ENCODE measurements at regions not wholly inside any gene's neighbourhood (a gene's known extent, or its start where the extent isn't known, plus 50 kb on each side); places are given as distances from the start of the nearest gene placed in this dataset.
"Not testable (repeated sequence)": the region's sequence is repeated elsewhere in the genome, so short reads cannot be mapped to it uniquely, and the experiment has no call there.

DNA sequence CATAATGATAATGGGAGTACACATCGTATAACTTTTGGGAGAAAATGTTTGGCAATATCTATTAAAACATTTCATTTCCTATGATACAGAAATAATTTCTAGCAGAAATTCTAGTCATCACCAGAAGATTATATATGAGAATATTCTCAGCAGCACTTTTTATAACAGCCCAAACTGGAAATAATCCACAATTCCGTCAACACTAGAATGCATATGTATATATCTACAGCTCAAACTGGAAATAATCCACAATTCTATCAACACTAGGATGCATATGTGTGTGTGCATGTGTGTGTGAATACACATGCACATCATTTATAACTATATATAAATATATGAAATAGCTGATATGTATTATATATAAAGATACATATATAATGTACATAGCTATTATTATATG is 408.0 kb upstream of the KLHL1 start:
- H3K9ac ChIP-seq (ENCODE audit: insufficient read length, low read depth): no peak overlapping the region
- H3K4me3 ChIP-seq (ENCODE audit: insufficient read length, low read depth): no peak overlapping the region
- H3K9me3 ChIP-seq (ENCODE audit: insufficient read depth, low read length): no peaks in the 10 kb centered on the region
- H3K27me3 ChIP-seq (ENCODE audit: insufficient read depth, insufficient read length): no peaks in the 10 kb centered on the region
- H3K36me3 ChIP-seq (ENCODE audit: insufficient read depth, insufficient read length, low read length): no peaks in the 10 kb centered on the region
- H3K4me1 ChIP-seq (ENCODE audit: insufficient read depth, insufficient read length): no peaks in the 10 kb centered on the region
- no peak for DNase-seq (ENCODE audit: low read depth, low spot score)
- no peak for TF ChIP-seq SUZ12 (IDR thresholded peaks at IDR 0.05; ENCODE audit: extremely low read depth, insufficient read depth, insufficient read length)
- no peak for TF ChIP-seq ZNF274 (IDR thresholded peaks at IDR 0.05; ENCODE audit: low read depth, low read length)
- no peak for TF ChIP-seq YY1 (IDR thresholded peaks at IDR 0.05; ENCODE audit: insufficient read depth, insufficient read length)

DNA sequence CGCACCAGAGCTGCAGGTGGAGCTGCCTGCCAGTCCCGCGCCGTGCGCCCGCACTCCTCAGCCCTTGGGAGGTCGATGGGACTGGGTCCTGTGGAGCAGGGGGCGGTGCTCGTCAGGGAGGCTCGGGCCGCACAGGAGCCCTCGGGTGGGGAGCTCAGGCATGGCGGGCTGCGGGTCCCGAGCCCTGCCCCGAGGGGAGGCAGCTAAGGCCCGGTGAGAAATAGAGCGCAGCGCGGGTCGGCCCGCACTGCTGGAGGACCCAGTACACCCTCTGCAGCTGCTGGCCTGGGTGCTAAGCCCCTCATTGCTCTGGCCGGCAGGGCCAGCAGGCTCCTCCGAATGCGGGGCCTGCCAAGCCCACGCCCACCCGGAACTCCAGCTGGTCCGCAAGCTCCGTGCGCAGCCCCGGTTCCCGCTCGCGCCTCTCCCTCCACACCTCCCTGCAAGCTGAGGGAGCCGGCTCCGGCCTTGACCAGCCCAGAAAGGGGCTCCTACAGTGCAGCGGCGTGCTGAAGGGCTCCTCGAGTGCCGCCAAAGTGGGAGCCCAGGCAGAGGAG is 403.7 kb upstream of the KLHL1 start:
- not testable (repeated sequence) for DNase-seq (ENCODE audit: low read depth, low spot score); H3K4me1 ChIP-seq (ENCODE audit: insufficient read depth, insufficient read length); H3K27me3 ChIP-seq (ENCODE audit: insufficient read depth, insufficient read length); H3K4me3 ChIP-seq (ENCODE audit: insufficient read length, low read depth); H3K9ac ChIP-seq (ENCODE audit: insufficient read length, low read depth); H3K36me3 ChIP-seq (ENCODE audit: insufficient read depth, insufficient read length, low read length); H3K9me3 ChIP-seq (ENCODE audit: insufficient read depth, low read length)

DNA sequence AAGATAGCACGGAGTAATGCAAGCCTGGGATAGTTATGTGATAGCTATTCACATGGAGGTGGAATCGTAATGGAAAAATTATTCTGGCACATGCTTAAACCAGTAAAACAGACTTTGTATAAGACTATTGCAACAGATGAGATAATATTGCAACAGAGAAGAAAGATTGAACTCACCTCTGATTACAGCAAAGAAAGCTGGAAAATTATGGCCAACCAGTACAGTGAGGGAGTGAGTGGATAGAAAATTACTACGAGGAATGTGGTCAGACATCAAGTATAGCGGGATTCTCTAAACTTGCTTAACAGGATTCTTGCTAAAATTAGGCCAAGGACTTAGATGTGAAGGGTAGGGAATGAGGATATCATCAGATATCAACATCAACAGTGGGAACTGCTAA is 397.6 kb upstream of the KLHL1 start:
- H3K9me3 ChIP-seq (ENCODE audit: insufficient read depth, low read length): no peaks in the 10 kb centered on the region
- no peaks in the 10 kb centered on the region for H3K27me3 ChIP-seq (ENCODE audit: insufficient read depth, insufficient read length)
- no peak overlapping the region for H3K9ac ChIP-seq (ENCODE audit: insufficient read length, low read depth)
- H3K36me3 ChIP-seq (ENCODE audit: insufficient read depth, insufficient read length, low read length): no peaks in the 10 kb centered on the region
- no peak for DNase-seq (ENCODE audit: low read depth, low spot score)
- H3K4me3 ChIP-seq (ENCODE audit: insufficient read length, low read depth): no peak overlapping the region
- no peaks in the 10 kb centered on the region for H3K4me1 ChIP-seq (ENCODE audit: insufficient read depth, insufficient read length)
- TF ChIP-seq YY1 (IDR thresholded peaks at IDR 0.05; ENCODE audit: insufficient read depth, insufficient read length) (no peak), SUZ12 (IDR thresholded peaks at IDR 0.05; ENCODE audit: extremely low read depth, insufficient read depth, insufficient read length) (no peak), ZNF274 (IDR thresholded peaks at IDR 0.05; ENCODE audit: low read depth, low read length) (no peak)

DNA sequence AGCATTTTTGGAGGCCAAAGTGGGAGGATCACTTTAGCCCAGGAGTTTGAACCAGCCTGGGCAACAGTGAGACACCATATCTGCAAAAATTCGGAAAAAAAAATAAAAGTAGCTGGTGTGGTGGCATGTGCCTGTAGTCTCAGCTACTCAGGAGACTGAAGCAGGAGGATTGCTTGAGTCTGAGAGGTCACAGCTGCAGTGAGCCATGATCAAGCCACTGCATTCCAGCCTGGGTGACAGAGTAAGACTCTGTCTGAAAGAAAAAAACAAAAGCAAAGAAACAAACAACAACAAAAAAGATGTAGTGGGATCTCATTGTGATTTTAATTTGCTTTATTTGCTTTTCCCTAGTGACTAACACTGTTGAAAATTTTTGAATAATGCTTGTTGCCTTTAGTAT is 394.7 kb upstream of the KLHL1 start:
- H3K9me3 ChIP-seq (ENCODE audit: insufficient read depth, low read length): no peaks in the 10 kb centered on the region
- DNase-seq (ENCODE audit: low read depth, low spot score): no peak
- H3K4me3 ChIP-seq (ENCODE audit: insufficient read length, low read depth): no peak overlapping the region
- H3K4me1 ChIP-seq (ENCODE audit: insufficient read depth, insufficient read length): no peaks in the 10 kb centered on the region
- H3K9ac ChIP-seq (ENCODE audit: insufficient read length, low read depth): no peak overlapping the region
- no peaks in the 10 kb centered on the region for H3K36me3 ChIP-seq (ENCODE audit: insufficient read depth, insufficient read length, low read length)
- TF ChIP-seq SUZ12 (IDR thresholded peaks at IDR 0.05; ENCODE audit: extremely low read depth, insufficient read depth, insufficient read length) (no peak), ZNF274 (IDR thresholded peaks at IDR 0.05; ENCODE audit: low read depth, low read length) (no peak)
- H3K27me3 ChIP-seq (ENCODE audit: insufficient read depth, insufficient read length): no peaks in the 10 kb centered on the region

DNA sequence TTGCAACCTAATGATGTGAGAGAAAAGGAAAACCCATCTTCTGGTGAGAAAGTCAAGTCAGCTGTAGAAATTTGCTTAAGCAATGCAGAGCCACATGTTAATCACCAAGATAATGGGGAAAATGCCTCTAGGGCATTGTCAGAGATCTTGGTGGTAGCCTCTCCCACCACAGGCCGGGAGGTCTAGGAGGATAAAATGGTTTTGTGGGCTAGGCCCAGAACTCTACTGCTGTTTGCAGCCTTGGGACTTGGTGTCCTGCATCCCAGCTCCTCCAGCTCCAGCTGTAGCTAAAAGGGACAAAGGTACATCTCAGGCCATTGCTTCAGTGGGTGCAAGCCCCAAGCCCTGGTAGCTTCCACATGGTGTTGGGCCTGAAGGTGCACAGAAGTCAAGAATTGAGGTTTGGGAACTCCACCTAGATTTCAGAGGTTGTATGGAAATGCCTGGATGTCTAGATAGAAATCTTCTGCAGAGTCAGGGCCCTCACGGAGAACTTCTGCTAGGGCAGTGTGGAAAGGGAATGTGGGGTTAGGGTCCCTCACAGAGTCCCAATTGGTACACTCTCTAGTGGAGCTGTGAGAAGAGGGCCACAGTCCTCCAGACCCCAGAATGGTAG is 382.2 kb upstream of the KLHL1 start:
- no peaks in the 10 kb centered on the region for H3K4me1 ChIP-seq (ENCODE audit: insufficient read depth, insufficient read length)
- H3K9me3 ChIP-seq (ENCODE audit: insufficient read depth, low read length): peaks cover 9% of the 10 kb centered on the region; the same call in 1 of the 2 replicates

DNA sequence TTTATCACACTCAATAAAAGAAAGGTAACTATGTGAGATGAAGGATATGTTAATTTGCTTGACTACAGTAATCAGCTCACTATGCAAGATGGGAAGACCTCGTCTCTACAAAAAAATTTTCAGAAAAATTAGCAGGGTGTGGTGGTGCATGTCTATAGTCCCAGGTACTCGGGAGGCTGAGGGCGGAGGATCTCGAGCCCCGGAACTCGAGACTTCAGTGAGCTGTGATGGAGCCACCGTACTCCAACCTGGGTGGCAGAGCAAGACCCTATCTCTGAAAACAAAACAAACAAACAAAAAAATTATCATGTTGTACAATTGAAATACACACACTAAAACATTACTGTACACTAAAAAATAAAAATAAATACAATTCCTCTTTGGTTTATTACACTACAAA is 376.7 kb upstream of the KLHL1 start:
- DNase-seq (ENCODE audit: low read depth, low spot score): no peak
- H3K36me3 ChIP-seq (ENCODE audit: insufficient read depth, insufficient read length, low read length): no peaks in the 10 kb centered on the region
- no peaks in the 10 kb centered on the region for H3K4me1 ChIP-seq (ENCODE audit: insufficient read depth, insufficient read length)
- no peaks in the 10 kb centered on the region for H3K9me3 ChIP-seq (ENCODE audit: insufficient read depth, low read length)
- no peak overlapping the region for H3K4me3 ChIP-seq (ENCODE audit: insufficient read length, low read depth)
- TF ChIP-seq ZNF274 (IDR thresholded peaks at IDR 0.05; ENCODE audit: low read depth, low read length): no peak
- H3K27me3 ChIP-seq (ENCODE audit: insufficient read depth, insufficient read length): no peaks in the 10 kb centered on the region
- H3K9ac ChIP-seq (ENCODE audit: insufficient read length, low read depth): no peak overlapping the region

More for the DNA sequence above, 382.2 kb upstream of the KLHL1 start:
- Histone ChIP-seq H3K27me3 (ENCODE audit: insufficient read depth, insufficient read length) (no peaks in the 10 kb centered on the region), H3K4me3 (ENCODE audit: insufficient read length, low read depth) (no peak overlapping the region), H3K36me3 (ENCODE audit: insufficient read depth, insufficient read length, low read length) (no peaks in the 10 kb centered on the region), H3K9ac (ENCODE audit: insufficient read length, low read depth) (no peak overlapping the region)
- DNase-seq (ENCODE audit: low read depth, low spot score): no peak
- TF ChIP-seq YY1 (IDR thresholded peaks at IDR 0.05; ENCODE audit: insufficient read depth, insufficient read length) (no peak), ZNF274 (IDR thresholded peaks at IDR 0.05; ENCODE audit: low read depth, low read length) (no peak), SUZ12 (IDR thresholded peaks at IDR 0.05; ENCODE audit: extremely low read depth, insufficient read depth, insufficient read length) (no peak)

DNA sequence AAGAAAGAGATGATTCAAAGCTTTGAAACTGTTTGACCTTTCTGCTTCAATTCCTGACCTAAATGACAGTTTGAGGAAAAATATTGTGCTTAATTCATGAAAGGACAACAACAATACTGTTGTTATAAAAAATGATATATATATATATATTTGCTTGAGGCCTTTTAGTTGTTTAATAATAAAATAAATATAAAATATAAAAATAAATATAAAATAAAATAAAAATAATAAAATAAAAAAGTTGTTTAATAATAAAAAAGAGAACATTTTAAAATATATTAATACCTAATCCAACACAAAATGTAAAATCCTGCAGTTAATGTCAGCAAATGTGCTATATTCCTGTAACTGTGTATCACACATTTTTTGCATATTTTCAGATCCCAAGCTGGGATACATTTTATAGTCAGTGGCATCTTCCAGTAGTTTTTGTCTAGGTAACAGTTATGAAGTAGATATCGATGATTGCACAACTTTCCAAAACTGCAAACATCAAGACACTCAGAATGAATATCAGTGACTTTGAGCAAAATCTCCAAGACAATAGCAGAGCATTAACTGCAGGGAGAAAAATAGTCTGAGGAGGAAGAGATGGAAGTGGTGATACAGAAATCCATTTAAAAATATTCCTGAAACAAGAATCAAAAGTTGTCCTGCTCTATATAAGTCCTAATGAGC is 375.5 kb upstream of the KLHL1 start:
- H3K4me3 ChIP-seq (ENCODE audit: insufficient read length, low read depth): no peak overlapping the region
- TF ChIP-seq ZNF274 (IDR thresholded peaks at IDR 0.05; ENCODE audit: low read depth, low read length): no peak
- no peak for TF ChIP-seq SUZ12 (IDR thresholded peaks at IDR 0.05; ENCODE audit: extremely low read depth, insufficient read depth, insufficient read length)
- TF ChIP-seq YY1 (IDR thresholded peaks at IDR 0.05; ENCODE audit: insufficient read depth, insufficient read length): no peak
- H3K36me3 ChIP-seq (ENCODE audit: insufficient read depth, insufficient read length, low read length): no peaks in the 10 kb centered on the region
- no peaks in the 10 kb centered on the region for H3K4me1 ChIP-seq (ENCODE audit: insufficient read depth, insufficient read length)
- H3K27me3 ChIP-seq (ENCODE audit: insufficient read depth, insufficient read length): no peaks in the 10 kb centered on the region
- H3K9ac ChIP-seq (ENCODE audit: insufficient read length, low read depth): no peak overlapping the region
- DNase-seq (ENCODE audit: low read depth, low spot score): no peak
- H3K9me3 ChIP-seq (ENCODE audit: insufficient read depth, low read length): no peaks in the 10 kb centered on the region
